Neural progenitor cell (in vitro differentiated cells): ENCODE measurements at regions not wholly inside any gene's neighbourhood (a gene's known extent, or its start where the extent isn't known, plus 50 kb on each side); places are given as distances from the start of the nearest gene placed in this dataset.

ENCODE experiments used
- CTCF ChIP-seq: fragments of 200-600 bp; sonication (generic); IDR thresholded peaks from 2 replicates; pipeline ENCODE4 v1.5.1; 2017; ENCODE audit warnings: antibody characterized with exemption, mild to moderate bottlenecking
- EZH2 ChIP-seq: fragments of 200-600 bp; sonication (generic); IDR thresholded peaks from 2 replicates; pipeline ENCODE4 v1.6.1; 2017; ENCODE audit warnings: antibody characterized with exemption, mild to moderate bottlenecking, moderate library complexity
- EZH2phosphoT487 ChIP-seq: fragments of 200-600 bp; sonication (generic); IDR thresholded peaks from 2 replicates; pipeline ENCODE4 v1.6.1; 2017; ENCODE audit warnings: antibody characterized with exemption

- TF ChIP-seq EZH2phosphoT487 (no peak), EZH2 (no peak), CTCF (no peak)
These were observed 272.5 kb downstream of the GALR1 start for GRCh38 chr18:77522051-77522675.
